ENCODE measurements at regions not wholly inside any gene's neighbourhood (a gene's known extent, or its start where the extent isn't known, plus 50 kb on each side); places are given as distances from the start of the nearest gene placed in this dataset.

GRCh38 chr9:737400-738120 lies 103.9 kb upstream of the DMRT1 start:
- H3K4me3 ChIP-seq (ENCODE audit: insufficient read depth, low read length): no peak overlapping the region
- peaks cover 72% of the 10 kb centered on the region for H3K36me3 ChIP-seq (ENCODE audit: insufficient read depth, low read length)
- H4K20me1 ChIP-seq (ENCODE audit: insufficient read depth, low read length): no peaks in the 10 kb centered on the region
- DNase-seq (ENCODE audit: insufficient read length, low spot score, missing footprints): no peak
- no peak overlapping the region for H3K4me2 ChIP-seq (ENCODE audit: insufficient read depth, low read length)
- no peaks in the 10 kb centered on the region for H3K79me2 ChIP-seq (ENCODE audit: insufficient read depth, low read length)
- H3K9me3 ChIP-seq (ENCODE audit: low read depth, low read length): no peaks in the 10 kb centered on the region
- no peaks in the 10 kb centered on the region for H3K27me3 ChIP-seq (ENCODE audit: insufficient read depth, low read length)
- H3K27ac ChIP-seq (ENCODE audit: low read depth, low read length): peak overlapping the region; percentile 93
- no peak overlapping the region for H2AFZ ChIP-seq (ENCODE audit: low read length)
- peaks cover 40% of the 10 kb centered on the region for H3K4me1 ChIP-seq (ENCODE audit: insufficient read depth, low read length)
- no peak for TF ChIP-seq CTCF (IDR thresholded peaks at IDR 0.05; ENCODE audit: extremely low read depth, low read depth, low read length)

- H3K4me2 ChIP-seq (ENCODE audit: insufficient read depth, low read length): peak overlapping the region; percentile 61
- no peaks in the 10 kb centered on the region for H3K27me3 ChIP-seq (ENCODE audit: insufficient read depth, low read length)
- H3K36me3 ChIP-seq (ENCODE audit: insufficient read depth, low read length): peaks cover 76% of the 10 kb centered on the region
- peaks cover 40% of the 10 kb centered on the region for H3K4me1 ChIP-seq (ENCODE audit: insufficient read depth, low read length)
- H2AFZ ChIP-seq (ENCODE audit: low read length): peak overlapping the region; percentile 52
- H4K20me1 ChIP-seq (ENCODE audit: insufficient read depth, low read length): no peaks in the 10 kb centered on the region
- peak; percentile 97 for DNase-seq (ENCODE audit: insufficient read length, low spot score, missing footprints)
- H3K9me3 ChIP-seq (ENCODE audit: low read depth, low read length): no peaks in the 10 kb centered on the region
- no peaks in the 10 kb centered on the region for H3K79me2 ChIP-seq (ENCODE audit: insufficient read depth, low read length)
- TF ChIP-seq CTCF (IDR thresholded peaks at IDR 0.05; ENCODE audit: extremely low read depth, low read depth, low read length): no peak
- H3K4me3 ChIP-seq (ENCODE audit: insufficient read depth, low read length): no peak overlapping the region
- H3K27ac ChIP-seq (ENCODE audit: low read depth, low read length): peak overlapping the region; percentile 93
Observed at GRCh38 chr9:738209-738915, 103.1 kb upstream of the DMRT1 start.

- Histone ChIP-seq H4K20me1 (ENCODE audit: insufficient read depth, low read length) (no peaks in the 10 kb centered on the region), H3K4me2 (ENCODE audit: insufficient read depth, low read length) (no peak overlapping the region), H3K79me2 (ENCODE audit: insufficient read depth, low read length) (no peaks in the 10 kb centered on the region), H3K36me3 (ENCODE audit: insufficient read depth, low read length) (peaks cover 82% of the 10 kb centered on the region), H3K27ac (ENCODE audit: low read depth, low read length) (peak overlapping the region; percentile 93), H3K27me3 (ENCODE audit: insufficient read depth, low read length) (no peaks in the 10 kb centered on the region), H3K4me3 (ENCODE audit: insufficient read depth, low read length) (no peak overlapping the region), H2AFZ (ENCODE audit: low read length) (no peak overlapping the region), H3K9me3 (ENCODE audit: low read depth, low read length) (no peaks in the 10 kb centered on the region), H3K4me1 (ENCODE audit: insufficient read depth, low read length) (peaks cover 36% of the 10 kb centered on the region)
- no peak for DNase-seq (ENCODE audit: insufficient read length, low spot score, missing footprints)
- TF ChIP-seq CTCF (IDR thresholded peaks at IDR 0.05; ENCODE audit: extremely low read depth, low read depth, low read length): no peak
Observed at GRCh38 chr9:739362-739761, 102.1 kb upstream of the DMRT1 start.

GRCh38 chr9:740221-740620 lies 101.3 kb upstream of the DMRT1 start:
- H3K79me2 ChIP-seq (ENCODE audit: insufficient read depth, low read length): no peaks in the 10 kb centered on the region
- no peak overlapping the region for H3K4me2 ChIP-seq (ENCODE audit: insufficient read depth, low read length)
- H3K27ac ChIP-seq (ENCODE audit: low read depth, low read length): peak overlapping the region; percentile 93
- H2AFZ ChIP-seq (ENCODE audit: low read length): no peak overlapping the region
- no peaks in the 10 kb centered on the region for H3K27me3 ChIP-seq (ENCODE audit: insufficient read depth, low read length)
- TF ChIP-seq CTCF (IDR thresholded peaks at IDR 0.05; ENCODE audit: extremely low read depth, low read depth, low read length): no peak
- H3K9me3 ChIP-seq (ENCODE audit: low read depth, low read length): no peaks in the 10 kb centered on the region
- no peak for DNase-seq (ENCODE audit: insufficient read length, low spot score, missing footprints)
- no peaks in the 10 kb centered on the region for H4K20me1 ChIP-seq (ENCODE audit: insufficient read depth, low read length)
- H3K4me1 ChIP-seq (ENCODE audit: insufficient read depth, low read length): peaks cover 30% of the 10 kb centered on the region
- no peak overlapping the region for H3K4me3 ChIP-seq (ENCODE audit: insufficient read depth, low read length)
- H3K36me3 ChIP-seq (ENCODE audit: insufficient read depth, low read length): peaks cover 91% of the 10 kb centered on the region
